PC-9 (cell line): ENCODE measurements at regions not wholly inside any gene's neighbourhood (a gene's known extent, or its start where the extent isn't known, plus 50 kb on each side); places are given as distances from the start of the nearest gene placed in this dataset.

Experiments
- CTCF ChIP-seq: fragments of 200-600 bp; sonication (generic); conservative IDR thresholded peaks from 2 replicates; pipeline ENCODE4 v1.6.1; 2017; ENCODE audit warnings: mixed run types, antibody characterized with exemption, mild to moderate bottlenecking, moderate library complexity
- EZH2 ChIP-seq: fragments of 200-600 bp; sonication (generic); IDR thresholded peaks from 2 replicates; pipeline ENCODE4 v1.8.0; 2017; ENCODE audit warnings: antibody characterized with exemption, low read depth

GRCh38 chr4:179569549-179569948 lies 2127.3 kb upstream of the AGA start:
- TF ChIP-seq EZH2 (no peak), CTCF (no peak)
